GM21526 (cell line): ENCODE measurements at regions not wholly inside any gene's neighbourhood (a gene's known extent, or its start where the extent isn't known, plus 50 kb on each side); places are given as distances from the start of the nearest gene placed in this dataset.

Source experiments
- ATAC-seq: cut with Tn5 transposase; IDR thresholded peaks from one replicate; pipeline ENCODE4 v1.9.1; 2021; ENCODE audit warnings: moderate library complexity; ENCODE audit not compliant: unreplicated experiment, low FRiP score

- ATAC-seq: no peak
Measured at GRCh38 chr22:49128874-49129273, 698.8 kb downstream of the BRD1 start.

GRCh38 chr22:49124608-49125007 is 703.1 kb downstream of the BRD1 start:
- no peak for ATAC-seq

GRCh38 chr22:49123621-49124192 is 704.0 kb downstream of the BRD1 start:
- ATAC-seq: no peak

GRCh38 chr22:49119551-49119952 is 708.1 kb downstream of the BRD1 start:
- no peak for ATAC-seq

- ATAC-seq: no peak
Measured at GRCh38 chr22:49118065-49118464, 709.6 kb downstream of the BRD1 start.

GRCh38 chr22:49117486-49117885 is 710.2 kb downstream of the BRD1 start:
- no peak for ATAC-seq

GRCh38 chr22:49116486-49117120 is 711.1 kb downstream of the BRD1 start:
- ATAC-seq: no peak

GRCh38 chr22:49116021-49116420 is 711.7 kb downstream of the BRD1 start:
- ATAC-seq: no peak

GRCh38 chr22:49115197-49115596 is 712.5 kb downstream of the BRD1 start:
- ATAC-seq: no peak

GRCh38 chr22:49113758-49114157 is 713.9 kb downstream of the BRD1 start:
- no peak for ATAC-seq

- no peak for ATAC-seq
Measured at GRCh38 chr22:49112661-49113626, 714.7 kb downstream of the BRD1 start.

GRCh38 chr22:49112176-49112575 is 715.5 kb downstream of the BRD1 start:
- ATAC-seq: no peak

GRCh38 chr22:49111085-49111484 is 716.6 kb downstream of the BRD1 start:
- ATAC-seq: no peak

GRCh38 chr22:49108636-49109315 is 718.9 kb downstream of the BRD1 start:
- ATAC-seq: no peak

- ATAC-seq: no peak
Measured at GRCh38 chr22:49107961-49108530, 719.6 kb downstream of the BRD1 start.

GRCh38 chr22:49107561-49107960 is 720.1 kb downstream of the BRD1 start:
- no peak for ATAC-seq

- no peak for ATAC-seq
Measured at GRCh38 chr22:49106842-49107152, 720.9 kb downstream of the BRD1 start.

GRCh38 chr22:49106096-49106841 is 721.4 kb downstream of the BRD1 start:
- ATAC-seq: no peak

- no peak for ATAC-seq
Measured at GRCh38 chr22:49104434-49104833, 723.2 kb downstream of the BRD1 start.
